ENCODE measurements at regions not wholly inside any gene's neighbourhood (a gene's known extent, or its start where the extent isn't known, plus 50 kb on each side); places are given as distances from the start of the nearest gene placed in this dataset.

- Histone ChIP-seq H3K9me3 (ENCODE audit: control insufficient read depth, insufficient read depth, low read length) (no peaks in the 10 kb centered on the region), H3K4me1 (ENCODE audit: control insufficient read depth, insufficient read depth, low read length) (no peaks in the 10 kb centered on the region), H3K9ac (ENCODE audit: low read depth, low read length) (no peak overlapping the region), H3K27ac (ENCODE audit: low read depth, low read length) (no peak overlapping the region), H3K36me3 (ENCODE audit: control insufficient read depth, insufficient read depth, low read length) (peaks cover 15% of the 10 kb centered on the region; the same call in 1 of the 2 replicates), H3K27me3 (ENCODE audit: control insufficient read depth, insufficient read depth, low read length) (no peaks in the 10 kb centered on the region), H3K4me3 (ENCODE audit: low read depth, low read length) (no peak overlapping the region)
These were observed 84.6 kb upstream of the DHX15 start for GRCh38 chr4:24668956-24669355.

- Histone ChIP-seq H3K9me3 (ENCODE audit: control insufficient read depth, insufficient read depth, low read length) (no peaks in the 10 kb centered on the region), H3K36me3 (ENCODE audit: control insufficient read depth, insufficient read depth, low read length) (peaks cover 15% of the 10 kb centered on the region; the same call in 1 of the 2 replicates), H3K27ac (ENCODE audit: low read depth, low read length) (no peak overlapping the region), H3K9ac (ENCODE audit: low read depth, low read length) (no peak overlapping the region), H3K4me1 (ENCODE audit: control insufficient read depth, insufficient read depth, low read length) (no peaks in the 10 kb centered on the region), H3K27me3 (ENCODE audit: control insufficient read depth, insufficient read depth, low read length) (no peaks in the 10 kb centered on the region), H3K4me3 (ENCODE audit: low read depth, low read length) (no peak overlapping the region)
These were observed 85.4 kb upstream of the DHX15 start for GRCh38 chr4:24669751-24670150.

- Histone ChIP-seq H3K9me3 (ENCODE audit: control insufficient read depth, insufficient read depth, low read length) (no peaks in the 10 kb centered on the region), H3K4me3 (ENCODE audit: low read depth, low read length) (no peak overlapping the region), H3K27me3 (ENCODE audit: control insufficient read depth, insufficient read depth, low read length) (no peaks in the 10 kb centered on the region), H3K4me1 (ENCODE audit: control insufficient read depth, insufficient read depth, low read length) (no peaks in the 10 kb centered on the region), H3K9ac (ENCODE audit: low read depth, low read length) (no peak overlapping the region), H3K27ac (ENCODE audit: low read depth, low read length) (no peak overlapping the region), H3K36me3 (ENCODE audit: control insufficient read depth, insufficient read depth, low read length) (peaks cover 7% of the 10 kb centered on the region; the same call in 1 of the 2 replicates)
These were observed 87.5 kb upstream of the DHX15 start for GRCh38 chr4:24671849-24672248.

GRCh38 chr4:24672880-24673279 lies 88.5 kb upstream of the DHX15 start:
- Histone ChIP-seq H3K4me1 (ENCODE audit: control insufficient read depth, insufficient read depth, low read length) (no peaks in the 10 kb centered on the region), H3K4me3 (ENCODE audit: low read depth, low read length) (no peak overlapping the region), H3K9ac (ENCODE audit: low read depth, low read length) (no peak overlapping the region), H3K27ac (ENCODE audit: low read depth, low read length) (no peak overlapping the region), H3K36me3 (ENCODE audit: control insufficient read depth, insufficient read depth, low read length) (peaks cover 7% of the 10 kb centered on the region; the same call in 1 of the 2 replicates), H3K9me3 (ENCODE audit: control insufficient read depth, insufficient read depth, low read length) (no peaks in the 10 kb centered on the region), H3K27me3 (ENCODE audit: control insufficient read depth, insufficient read depth, low read length) (no peaks in the 10 kb centered on the region)

GRCh38 chr4:24674279-24674678 lies 89.9 kb upstream of the DHX15 start:
- Histone ChIP-seq H3K9ac (ENCODE audit: low read depth, low read length) (no peak overlapping the region), H3K4me1 (ENCODE audit: control insufficient read depth, insufficient read depth, low read length) (no peaks in the 10 kb centered on the region), H3K4me3 (ENCODE audit: low read depth, low read length) (no peak overlapping the region), H3K9me3 (ENCODE audit: control insufficient read depth, insufficient read depth, low read length) (no peaks in the 10 kb centered on the region), H3K27ac (ENCODE audit: low read depth, low read length) (no peak overlapping the region), H3K36me3 (ENCODE audit: control insufficient read depth, insufficient read depth, low read length) (peaks cover 7% of the 10 kb centered on the region; the same call in 1 of the 2 replicates), H3K27me3 (ENCODE audit: control insufficient read depth, insufficient read depth, low read length) (no peaks in the 10 kb centered on the region)

- no peaks in the 10 kb centered on the region for H3K36me3 ChIP-seq (ENCODE audit: control insufficient read depth, insufficient read depth, low read length)
- no peak overlapping the region for H3K9ac ChIP-seq (ENCODE audit: low read depth, low read length)
- H3K4me3 ChIP-seq (ENCODE audit: low read depth, low read length), result no peak overlapping the region
- no peaks in the 10 kb centered on the region for H3K9me3 ChIP-seq (ENCODE audit: control insufficient read depth, insufficient read depth, low read length)
- no peaks in the 10 kb centered on the region for H3K27me3 ChIP-seq (ENCODE audit: control insufficient read depth, insufficient read depth, low read length)
- 0 out of 2 replicates have a peak, but pooled peaks cover 4% of the 10 kb centered on the region for H3K4me1 ChIP-seq (ENCODE audit: control insufficient read depth, insufficient read depth, low read length)
- H3K27ac ChIP-seq (ENCODE audit: low read depth, low read length), result no peak overlapping the region
These were observed 91.5 kb upstream of the DHX15 start for GRCh38 chr4:24675721-24676389.

- no peak overlapping the region for H3K9ac ChIP-seq (ENCODE audit: low read depth, low read length)
- no peak overlapping the region for H3K27ac ChIP-seq (ENCODE audit: low read depth, low read length)
- no peaks in the 10 kb centered on the region for H3K27me3 ChIP-seq (ENCODE audit: control insufficient read depth, insufficient read depth, low read length)
- no peak overlapping the region for H3K4me3 ChIP-seq (ENCODE audit: low read depth, low read length)
- peaks cover 16% of the 10 kb centered on the region for H3K4me1 ChIP-seq (ENCODE audit: control insufficient read depth, insufficient read depth, low read length)
- no peaks in the 10 kb centered on the region for H3K9me3 ChIP-seq (ENCODE audit: control insufficient read depth, insufficient read depth, low read length)
- no peaks in the 10 kb centered on the region for H3K36me3 ChIP-seq (ENCODE audit: control insufficient read depth, insufficient read depth, low read length)
These were observed 93.6 kb upstream of the DHX15 start for GRCh38 chr4:24677909-24678308.

GRCh38 chr4:24680746-24681448 lies 96.5 kb upstream of the DHX15 start:
- H3K27ac ChIP-seq (ENCODE audit: low read depth, low read length), result no peak overlapping the region
- H3K9ac ChIP-seq (ENCODE audit: low read depth, low read length), result no peak overlapping the region
- peaks cover 16% of the 10 kb centered on the region for H3K4me1 ChIP-seq (ENCODE audit: control insufficient read depth, insufficient read depth, low read length)
- H3K27me3 ChIP-seq (ENCODE audit: control insufficient read depth, insufficient read depth, low read length), result no peaks in the 10 kb centered on the region
- H3K36me3 ChIP-seq (ENCODE audit: control insufficient read depth, insufficient read depth, low read length), result no peaks in the 10 kb centered on the region
- H3K4me3 ChIP-seq (ENCODE audit: low read depth, low read length), result no peak overlapping the region
- H3K9me3 ChIP-seq (ENCODE audit: control insufficient read depth, insufficient read depth, low read length), result no peaks in the 10 kb centered on the region

- H3K4me3 ChIP-seq (ENCODE audit: low read depth, low read length), result no peak overlapping the region
- peaks cover 3% of the 10 kb centered on the region; the same call in 1 of the 2 replicates for H3K27me3 ChIP-seq (ENCODE audit: control insufficient read depth, insufficient read depth, low read length)
- H3K27ac ChIP-seq (ENCODE audit: low read depth, low read length), result no peak overlapping the region
- no peaks in the 10 kb centered on the region for H3K9me3 ChIP-seq (ENCODE audit: control insufficient read depth, insufficient read depth, low read length)
- H3K36me3 ChIP-seq (ENCODE audit: control insufficient read depth, insufficient read depth, low read length), result no peaks in the 10 kb centered on the region
- H3K9ac ChIP-seq (ENCODE audit: low read depth, low read length), result no peak overlapping the region
- peaks cover 28% of the 10 kb centered on the region for H3K4me1 ChIP-seq (ENCODE audit: control insufficient read depth, insufficient read depth, low read length)
These were observed 98.8 kb upstream of the DHX15 start for GRCh38 chr4:24683116-24683515.

- Histone ChIP-seq H3K4me3 (ENCODE audit: low read depth, low read length) (no peak overlapping the region), H3K27me3 (ENCODE audit: control insufficient read depth, insufficient read depth, low read length) (peaks cover 3% of the 10 kb centered on the region; the same call in 1 of the 2 replicates), H3K4me1 (ENCODE audit: control insufficient read depth, insufficient read depth, low read length) (peaks cover 39% of the 10 kb centered on the region), H3K36me3 (ENCODE audit: control insufficient read depth, insufficient read depth, low read length) (no peaks in the 10 kb centered on the region), H3K27ac (ENCODE audit: low read depth, low read length) (no peak overlapping the region), H3K9me3 (ENCODE audit: control insufficient read depth, insufficient read depth, low read length) (no peaks in the 10 kb centered on the region), H3K9ac (ENCODE audit: low read depth, low read length) (no peak overlapping the region)
These were observed 102.7 kb upstream of the DHX15 start for GRCh38 chr4:24686866-24687692.

Data from HUES48 (cell line).